Body of pancreas (tissue), 4 donors: ENCODE measurements at regions not wholly inside any gene's neighbourhood (a gene's known extent, or its start where the extent isn't known, plus 50 kb on each side); places are given as distances from the start of the nearest gene placed in this dataset.

Source experiments
- ATAC-seq: fragments of 150-250 bp; one replicate; pipeline ENCODE4 v1.9.1; 2016
- DNase-seq, 4 donors: peaks; one replicate each; pipeline ENCODE4 v3.0.0-alpha.2; 2019
- H3K27ac ChIP-seq, 4 donors: fragments of 200-600 bp; sonication (generic); 1 replicate in 3 of 4; 2 replicates in 1 of 4; pipeline versions ENCODE4 v1.5.1 to v1.6.1; 2016 to 2019; ENCODE audit warnings: mild to moderate bottlenecking in 1 of 4, mixed read lengths in 1 of 4, moderate library complexity in 1 of 4
- H3K27me3 ChIP-seq, 2 donors: fragments of 200-600 bp; sonication (generic); one replicate each; pipeline ENCODE4 v1.6.0; 2016; ENCODE audit warnings: mild to moderate bottlenecking in 1 of 2
- H3K36me3 ChIP-seq, 2 donors: fragments of 200-600 bp; sonication (generic); replicated peaks in 1 of 2; 2 replicates each; pipeline ENCODE4 v1.5.1; 2016; ENCODE audit warnings: low read depth in 2 of 2; ENCODE audit not compliant: insufficient read depth in 1 of 2
- H3K4me1 ChIP-seq: fragments of 200-600 bp; sonication (generic); one replicate; pipeline ENCODE4 v1.6.0; 2016
- H3K4me3 ChIP-seq, 2 donors: fragments of 200-600 bp; sonication (generic); 1 replicate in 1 of 2; 2 replicates in 1 of 2; pipeline ENCODE4 v1.5.1; 2016 to 2019
- H3K9me3 ChIP-seq, 3 donors: fragments of 200-600 bp; sonication (generic); 1 replicate in 2 of 3; 2 replicates in 1 of 3; pipeline ENCODE4 v1.5.1; 2016
- POLR2A ChIP-seq, 3 donors: fragments of 450-650 bp; IDR thresholded peaks; one replicate each; pipeline ENCODE4 v1.6.1; 2016; ENCODE audit warnings: antibody characterized with exemption in 3 of 3, mild to moderate bottlenecking in 2 of 3
- WGBS, 2 donors: methylation state at CpG; one replicate each; pipeline ENCODE4 v1.1.5; 2017; 5-methylcytosine and 5-hydroxymethylcytosine counted together
- intact Hi-C: fragments of 100-400 bp; cut with DNase I; formaldehyde crosslinking; loops from one replicate; pipeline ENCODE4 v1.15.1; 2023
- TF ChIP-seq, protein P1 (sequence below), 7 experiments: fragments of 450-650 bp in 4 of 7; fragments of 200-600 bp in 3 of 7; sonication (generic) in 3 of 7; IDR thresholded peaks; one replicate each; pipeline ENCODE4 v1.5.1; 2016 to 2019; ENCODE audit warnings: antibody characterized with exemption in 7 of 7

DNA sequence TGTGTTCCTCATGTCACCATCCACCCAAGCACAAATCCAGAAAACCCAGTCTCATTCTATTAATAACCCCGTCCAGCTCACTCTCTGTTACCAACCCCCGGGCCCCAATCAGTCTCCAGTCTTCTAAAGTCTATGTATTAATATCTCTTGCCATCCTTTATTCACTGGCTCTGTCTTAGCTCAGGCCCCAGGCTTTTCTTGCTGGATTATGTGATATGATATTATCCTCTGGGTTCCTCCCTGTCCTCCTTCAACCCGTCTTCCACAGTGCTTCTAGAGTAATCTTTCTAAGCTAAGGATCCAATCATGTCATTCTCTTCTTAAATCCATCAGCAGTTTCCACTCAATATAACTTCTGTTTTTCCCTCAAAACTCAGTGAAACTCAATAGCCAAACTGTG, 240.5 kb upstream of the OSR1 start:
- no peaks in the 10 kb centered on the region for H3K9me3 ChIP-seq
- H3K36me3 ChIP-seq: no peaks in the 10 kb centered on the region
- no peak overlapping the region for H3K27ac ChIP-seq
- no peaks in the 10 kb centered on the region for H3K4me1 ChIP-seq
- DNase-seq (no peak), ATAC-seq (no peak)
- H3K4me3 ChIP-seq: no peak overlapping the region
- H3K27me3 ChIP-seq: no peaks in the 10 kb centered on the region
- intact Hi-C loops: no loop called here
- TF ChIP-seq, protein P1, sequence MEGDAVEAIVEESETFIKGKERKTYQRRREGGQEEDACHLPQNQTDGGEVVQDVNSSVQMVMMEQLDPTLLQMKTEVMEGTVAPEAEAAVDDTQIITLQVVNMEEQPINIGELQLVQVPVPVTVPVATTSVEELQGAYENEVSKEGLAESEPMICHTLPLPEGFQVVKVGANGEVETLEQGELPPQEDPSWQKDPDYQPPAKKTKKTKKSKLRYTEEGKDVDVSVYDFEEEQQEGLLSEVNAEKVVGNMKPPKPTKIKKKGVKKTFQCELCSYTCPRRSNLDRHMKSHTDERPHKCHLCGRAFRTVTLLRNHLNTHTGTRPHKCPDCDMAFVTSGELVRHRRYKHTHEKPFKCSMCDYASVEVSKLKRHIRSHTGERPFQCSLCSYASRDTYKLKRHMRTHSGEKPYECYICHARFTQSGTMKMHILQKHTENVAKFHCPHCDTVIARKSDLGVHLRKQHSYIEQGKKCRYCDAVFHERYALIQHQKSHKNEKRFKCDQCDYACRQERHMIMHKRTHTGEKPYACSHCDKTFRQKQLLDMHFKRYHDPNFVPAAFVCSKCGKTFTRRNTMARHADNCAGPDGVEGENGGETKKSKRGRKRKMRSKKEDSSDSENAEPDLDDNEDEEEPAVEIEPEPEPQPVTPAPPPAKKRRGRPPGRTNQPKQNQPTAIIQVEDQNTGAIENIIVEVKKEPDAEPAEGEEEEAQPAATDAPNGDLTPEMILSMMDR (IDR thresholded peaks at IDR 0.05): no peak
- no peak for TF ChIP-seq POLR2A (IDR thresholded peaks at IDR 0.05)
- WGBS, 2 donors: 65 to 68% methylated on average over 3 of the region's 3 CpGs

DNA sequence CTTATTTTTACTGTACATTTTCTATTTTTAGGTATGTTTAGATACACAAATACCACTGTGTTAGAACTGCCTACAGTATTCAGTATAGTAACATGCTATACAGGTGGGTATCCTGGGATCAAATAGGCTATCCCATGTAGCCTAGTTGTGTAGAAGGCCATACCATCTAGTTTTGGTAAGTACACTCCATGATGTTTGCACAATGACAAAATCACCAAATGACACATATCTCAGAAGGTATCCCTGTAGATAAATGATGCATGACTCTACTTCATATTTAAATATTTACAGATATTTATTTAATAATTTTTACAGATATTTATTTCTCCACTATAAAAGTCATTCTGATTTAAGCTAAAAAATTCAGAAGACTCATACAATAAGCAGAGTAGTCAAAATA, 233.8 kb upstream of the OSR1 start:
- ATAC-seq (no peak), DNase-seq (no peak)
- no peaks in the 10 kb centered on the region for H3K4me1 ChIP-seq
- no peaks in the 10 kb centered on the region for H3K27me3 ChIP-seq
- intact Hi-C loops: no loop called here
- H3K27ac ChIP-seq: no peak overlapping the region
- no peak for TF ChIP-seq POLR2A (IDR thresholded peaks at IDR 0.05)
- TF ChIP-seq, protein P1 (IDR thresholded peaks at IDR 0.05): no peak
- H3K36me3 ChIP-seq: no peaks in the 10 kb centered on the region
- H3K4me3 ChIP-seq: no peak overlapping the region
- no peaks in the 10 kb centered on the region for H3K9me3 ChIP-seq

DNA sequence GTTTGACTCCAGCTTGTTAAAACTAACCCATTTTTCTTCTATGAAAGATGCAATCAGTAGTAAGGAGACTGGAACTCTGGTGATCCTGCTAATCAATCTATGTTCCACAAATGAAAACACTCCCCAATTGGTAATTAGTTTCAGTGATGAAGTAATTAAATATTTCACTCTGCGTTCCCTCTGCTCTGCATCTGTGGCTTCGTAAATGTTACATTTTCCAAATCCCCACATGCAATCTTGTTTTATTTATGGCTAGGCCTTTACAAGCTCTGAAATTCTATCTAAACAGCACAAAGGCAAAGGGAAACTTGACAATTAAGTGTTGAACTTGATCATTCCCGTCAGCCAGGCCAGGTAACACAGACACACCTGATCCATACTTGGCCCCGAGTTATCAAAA, 231.4 kb upstream of the OSR1 start:
- TF ChIP-seq, protein P1 (IDR thresholded peaks at IDR 0.05): no peak
- TF ChIP-seq POLR2A (IDR thresholded peaks at IDR 0.05): no peak
- Histone ChIP-seq H3K9me3 (no peaks in the 10 kb centered on the region), H3K4me1 (no peaks in the 10 kb centered on the region), H3K4me3 (no peak overlapping the region), H3K27me3 (no peaks in the 10 kb centered on the region), H3K27ac (no peak overlapping the region), H3K36me3 (no peaks in the 10 kb centered on the region)
- intact Hi-C loops: no loop called here
- no peak for ATAC-seq
- no peak for DNase-seq
- 67 to 78% methylated on average over 4 of the region's 4 CpGs for WGBS, 2 donors

DNA sequence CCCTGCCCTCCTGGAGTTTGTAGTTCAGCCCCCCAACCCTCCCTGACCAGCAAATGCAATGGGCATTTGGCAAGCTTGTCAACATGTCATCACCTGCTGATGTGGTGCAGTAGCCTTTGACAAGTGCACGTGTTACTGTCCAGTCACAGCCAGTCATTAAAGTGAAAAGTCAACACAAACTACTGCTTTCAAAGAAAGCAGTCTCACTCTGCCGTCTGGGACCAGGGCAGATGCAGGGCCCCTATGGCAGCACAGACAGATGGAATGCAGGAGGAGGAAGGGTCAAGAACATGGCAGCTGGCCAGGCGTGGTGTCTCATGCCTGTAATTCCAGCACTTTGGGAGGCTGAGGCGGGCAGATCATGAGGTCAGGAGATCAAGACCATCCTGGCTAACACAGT, 222.4 kb upstream of the OSR1 start:
- intact Hi-C loops: no loop called here
- no peaks in the 10 kb centered on the region for H3K27me3 ChIP-seq

DNA sequence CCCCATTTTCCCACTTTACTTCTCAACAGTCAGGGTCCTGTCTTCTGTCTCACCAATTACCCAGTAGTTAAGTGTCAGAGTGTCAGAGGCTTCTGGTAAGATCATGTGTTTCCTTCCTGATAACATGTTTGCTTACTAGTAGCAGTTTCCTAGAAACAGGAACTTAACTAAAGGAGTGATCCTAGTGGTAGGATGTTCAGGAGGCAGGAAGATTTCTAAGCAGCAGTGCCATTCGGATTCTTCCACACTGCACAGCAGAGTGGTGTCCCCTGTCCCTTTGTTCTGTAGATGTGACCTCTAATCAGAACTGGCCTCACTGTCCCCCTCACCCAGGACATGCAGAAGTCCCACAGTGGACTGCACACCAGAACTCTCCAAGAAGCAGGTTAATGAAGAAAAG, 221.8 kb upstream of the OSR1 start:
- TF ChIP-seq POLR2A (IDR thresholded peaks at IDR 0.05): no peak
- TF ChIP-seq, protein P1 (IDR thresholded peaks at IDR 0.05): no peak
- no peaks in the 10 kb centered on the region for H3K4me1 ChIP-seq
- H3K4me3 ChIP-seq: no peak overlapping the region
- no peaks in the 10 kb centered on the region for H3K9me3 ChIP-seq
- DNase-seq (no peak), ATAC-seq (no peak)
- H3K27me3 ChIP-seq: no peaks in the 10 kb centered on the region
- intact Hi-C loops: no loop called here
- no peak overlapping the region for H3K27ac ChIP-seq
- 26 to 58% methylated on average over 1 of the region's 1 CpG for WGBS, 2 donors
- no peaks in the 10 kb centered on the region for H3K36me3 ChIP-seq

More for the DNA sequence above, 222.4 kb upstream of the OSR1 start:
- Histone ChIP-seq H3K4me1 (no peaks in the 10 kb centered on the region), H3K36me3 (no peaks in the 10 kb centered on the region), H3K4me3 (no peak overlapping the region), H3K27ac (no peak overlapping the region), H3K9me3 (no peaks in the 10 kb centered on the region)
- no peak for TF ChIP-seq POLR2A (IDR thresholded peaks at IDR 0.05)
- TF ChIP-seq, protein P1 (IDR thresholded peaks at IDR 0.05): no peak
- no peak for ATAC-seq
- 25 to 61% methylated on average over 3 to 4 of the region's 4 CpGs for WGBS, 2 donors
- no peak for DNase-seq
